HG02798 (cell line): ENCODE measurements at regions not wholly inside any gene's neighbourhood (a gene's known extent, or its start where the extent isn't known, plus 50 kb on each side); places are given as distances from the start of the nearest gene placed in this dataset.
A peak's percentile ranks its signal among the peaks of the same experiment; 100 is the strongest.

Experiments
- ATAC-seq: cut with Tn5 transposase; IDR thresholded peaks from one replicate; pipeline ENCODE4 v1.9.1; 2021; ENCODE audit warnings: mild to moderate bottlenecking; ENCODE audit not compliant: unreplicated experiment, poor library complexity

- ATAC-seq: no peak
Measured at GRCh38 chr4:156710365-156711192, 261.0 kb downstream of the PDGFC start.

- ATAC-seq: no peak
Measured at GRCh38 chr4:156705311-156705710, 266.3 kb downstream of the PDGFC start.

- ATAC-seq: no peak
Measured at GRCh38 chr4:156695163-156695562, 276.4 kb downstream of the PDGFC start.

GRCh38 chr4:156694413-156694812 lies 277.2 kb downstream of the PDGFC start:
- ATAC-seq: no peak

GRCh38 chr4:156693557-156693956 lies 278.0 kb downstream of the PDGFC start:
- ATAC-seq: no peak

- ATAC-seq: no peak
Measured at GRCh38 chr4:156692016-156692415, 279.6 kb downstream of the PDGFC start.

- ATAC-seq: no peak
Measured at GRCh38 chr4:156690572-156690971, 281.0 kb downstream of the PDGFC start.

GRCh38 chr4:156686120-156686519 lies 285.5 kb downstream of the PDGFC start:
- ATAC-seq: no peak

GRCh38 chr4:156685308-156685707 lies 286.3 kb downstream of the PDGFC start:
- ATAC-seq: no peak

- no peak for ATAC-seq
Measured at GRCh38 chr4:156677656-156678055, 293.9 kb downstream of the PDGFC start.

GRCh38 chr4:156677131-156677531 lies 294.5 kb downstream of the PDGFC start:
- no peak for ATAC-seq

- no peak for ATAC-seq
Measured at GRCh38 chr4:156676116-156676851, 295.3 kb downstream of the PDGFC start.

GRCh38 chr4:156673483-156673882 lies 298.1 kb downstream of the PDGFC start:
- ATAC-seq: no peak

- no peak for ATAC-seq
Measured at GRCh38 chr4:156672492-156673305, 298.9 kb downstream of the PDGFC start.

- peak; percentile 58 for ATAC-seq
Measured at GRCh38 chr4:156665780-156666366, 305.7 kb downstream of the PDGFC start.

- ATAC-seq: no peak
Measured at GRCh38 chr4:156663663-156664062, 307.9 kb downstream of the PDGFC start.

GRCh38 chr4:156662921-156663320 lies 308.7 kb downstream of the PDGFC start:
- ATAC-seq: no peak

- no peak for ATAC-seq
Measured at GRCh38 chr4:156661555-156661954, 310.0 kb downstream of the PDGFC start.

GRCh38 chr4:156660465-156660864 lies 311.1 kb downstream of the PDGFC start:
- no peak for ATAC-seq

- no peak for ATAC-seq
Measured at GRCh38 chr4:156659983-156660382, 311.6 kb downstream of the PDGFC start.
